Astrocyte of the spinal cord (primary cell): ENCODE measurements at regions not wholly inside any gene's neighbourhood (a gene's known extent, or its start where the extent isn't known, plus 50 kb on each side); places are given as distances from the start of the nearest gene placed in this dataset.

Experiments used
- DNase-seq: peaks from one replicate; pipeline ENCODE4 v3.0.0; 2011; ENCODE audit warnings: low read depth, low spot score
- H3K4me3 ChIP-seq: 2 replicates; pipeline ENCODE4 v1.5.1; 2011; ENCODE audit warnings: low read depth, mild to moderate bottlenecking, low read length, moderate library complexity
- in situ Hi-C: cut with HindIII; loops from 2 replicates; pipeline ENCODE4 v1.10.0; 2017; ENCODE audit warnings: low sequenced_read_pairs
- TF ChIP-seq, protein P1 (sequence below): IDR thresholded peaks from 2 replicates; pipeline ENCODE4 v1.5.1; 2012; ENCODE audit warnings: low read depth, mild to moderate bottlenecking, low read length, inconsistent platforms

- in situ Hi-C loops = no loop called here
- no peak for DNase-seq
- TF ChIP-seq, protein P1, sequence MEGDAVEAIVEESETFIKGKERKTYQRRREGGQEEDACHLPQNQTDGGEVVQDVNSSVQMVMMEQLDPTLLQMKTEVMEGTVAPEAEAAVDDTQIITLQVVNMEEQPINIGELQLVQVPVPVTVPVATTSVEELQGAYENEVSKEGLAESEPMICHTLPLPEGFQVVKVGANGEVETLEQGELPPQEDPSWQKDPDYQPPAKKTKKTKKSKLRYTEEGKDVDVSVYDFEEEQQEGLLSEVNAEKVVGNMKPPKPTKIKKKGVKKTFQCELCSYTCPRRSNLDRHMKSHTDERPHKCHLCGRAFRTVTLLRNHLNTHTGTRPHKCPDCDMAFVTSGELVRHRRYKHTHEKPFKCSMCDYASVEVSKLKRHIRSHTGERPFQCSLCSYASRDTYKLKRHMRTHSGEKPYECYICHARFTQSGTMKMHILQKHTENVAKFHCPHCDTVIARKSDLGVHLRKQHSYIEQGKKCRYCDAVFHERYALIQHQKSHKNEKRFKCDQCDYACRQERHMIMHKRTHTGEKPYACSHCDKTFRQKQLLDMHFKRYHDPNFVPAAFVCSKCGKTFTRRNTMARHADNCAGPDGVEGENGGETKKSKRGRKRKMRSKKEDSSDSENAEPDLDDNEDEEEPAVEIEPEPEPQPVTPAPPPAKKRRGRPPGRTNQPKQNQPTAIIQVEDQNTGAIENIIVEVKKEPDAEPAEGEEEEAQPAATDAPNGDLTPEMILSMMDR = no peak
- H3K4me3 ChIP-seq = no peak overlapping the region
These were observed 156.3 kb upstream of the TMEM108 start for GRCh38 chr3:132881756-132882409.

DNA sequence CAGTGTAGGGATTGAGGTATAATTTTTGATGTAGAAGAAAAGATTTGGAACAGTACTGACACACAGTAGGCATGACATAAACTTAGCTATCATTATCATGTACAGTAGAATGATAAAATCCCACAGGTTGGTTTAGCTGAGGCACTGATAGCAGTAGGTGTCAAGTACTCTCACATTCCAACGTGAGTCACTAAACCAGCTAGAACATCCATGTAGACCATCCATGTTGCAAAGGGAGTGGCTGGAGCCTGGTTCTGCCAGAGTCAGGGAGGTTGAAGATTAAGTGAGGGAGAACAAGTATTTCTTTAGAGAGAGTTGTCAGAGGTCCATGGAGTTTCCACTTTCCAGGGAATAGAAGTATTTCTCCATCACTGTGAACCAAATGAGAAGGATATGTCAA is 157.2 kb upstream of the TMEM108 start:
- H3K4me3 ChIP-seq = no peak overlapping the region
- TF ChIP-seq, protein P1 = no peak
- DNase-seq = no peak
- in situ Hi-C loops = no loop called here

DNA sequence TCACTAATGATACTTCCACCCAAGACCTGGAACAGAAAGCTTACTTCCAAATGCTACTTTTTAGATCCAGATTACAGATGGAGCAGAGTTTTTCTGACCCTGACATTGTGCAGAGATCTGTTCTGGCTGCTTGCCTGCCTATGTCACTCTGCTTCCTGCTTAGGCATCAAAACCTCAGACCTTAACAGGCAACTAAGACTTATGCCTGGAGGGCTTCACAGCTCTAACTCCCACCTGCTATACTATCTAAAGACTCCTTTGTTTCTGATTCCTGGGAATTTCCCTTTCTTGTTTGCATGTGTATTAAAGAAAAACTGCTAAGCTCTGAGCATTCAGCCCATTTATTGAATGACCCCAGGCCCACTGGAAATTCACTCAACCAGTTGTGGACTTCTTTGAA is 157.4 kb upstream of the NPHP3 start:
- no peak overlapping the region for H3K4me3 ChIP-seq
- in situ Hi-C loops = no loop called here
- TF ChIP-seq, protein P1 = no peak
- no peak for DNase-seq

DNA sequence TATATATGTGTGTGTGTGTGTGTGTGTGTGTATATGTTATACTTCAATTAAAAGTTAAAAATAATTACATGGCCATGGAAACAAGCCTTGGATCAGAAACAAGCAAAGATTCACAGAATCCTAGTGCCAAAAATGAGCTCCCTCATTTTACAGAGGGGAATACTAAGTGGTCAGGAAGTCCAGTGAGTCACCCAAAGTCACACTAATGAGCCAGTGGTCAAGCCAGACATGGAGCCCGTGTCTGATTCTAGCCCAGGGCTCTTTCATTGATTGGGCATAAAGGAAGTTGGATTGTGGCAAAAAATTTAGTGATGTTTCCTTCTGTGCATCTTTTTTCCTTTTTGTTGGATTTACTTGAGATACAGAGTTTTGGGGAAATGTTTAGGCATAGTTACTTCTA is 152.5 kb upstream of the NPHP3 start:
- in situ Hi-C loops = no loop called here
- no peak for DNase-seq
- H3K4me3 ChIP-seq = no peak overlapping the region
- TF ChIP-seq, protein P1 = no peak

DNA sequence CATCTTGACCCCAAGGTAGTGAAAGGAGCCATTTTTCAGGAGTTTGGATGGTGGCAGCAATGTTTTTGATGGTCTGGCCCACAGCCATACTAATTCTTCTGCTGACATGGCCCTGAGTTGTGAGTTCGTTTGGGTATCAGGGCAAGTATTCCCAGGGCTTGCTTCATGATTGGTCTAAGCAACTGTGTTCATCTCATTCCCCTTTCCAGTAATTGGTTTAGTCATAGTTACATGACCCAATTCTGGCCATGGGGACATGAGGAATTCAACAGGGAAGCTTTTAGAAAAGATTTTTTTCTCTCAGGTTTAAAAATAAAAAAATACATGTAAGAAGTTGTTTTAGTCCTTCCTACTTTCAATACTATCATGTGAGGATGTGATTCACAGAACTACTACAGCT is 150.5 kb upstream of the NPHP3 start:
- in situ Hi-C loops = no loop called here
- DNase-seq = no peak
- no peak overlapping the region for H3K4me3 ChIP-seq
- TF ChIP-seq, protein P1 = no peak

DNA sequence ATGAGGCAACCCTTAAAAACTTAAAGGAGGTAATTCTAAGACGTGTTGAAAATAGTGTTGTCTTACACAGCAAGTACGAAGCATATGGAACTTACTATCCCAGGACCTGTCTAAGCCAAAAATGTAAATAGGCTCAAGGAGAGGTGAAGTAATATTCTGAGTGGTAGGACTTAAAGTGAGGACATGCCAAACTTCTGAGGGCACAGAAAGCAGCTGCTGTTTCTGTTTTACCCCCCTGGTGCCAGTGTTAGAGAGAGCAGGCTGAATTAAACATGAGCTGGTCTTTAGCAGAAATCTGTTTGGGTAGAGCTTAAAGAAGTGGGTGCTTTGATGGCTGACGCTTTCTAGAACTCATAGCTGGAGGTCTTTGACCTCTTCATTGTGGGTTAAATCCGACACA is 149.7 kb upstream of the NPHP3 start:
- in situ Hi-C loops = no loop called here
- no peak overlapping the region for H3K4me3 ChIP-seq
- TF ChIP-seq, protein P1 = no peak
- no peak for DNase-seq
